WTC11 (cell line): ENCODE measurements at regions not wholly inside any gene's neighbourhood (a gene's known extent, or its start where the extent isn't known, plus 50 kb on each side); places are given as distances from the start of the nearest gene placed in this dataset.

Experiments
- ATF1 ChIP-seq: sonication (generic); formaldehyde crosslinking; IDR thresholded peaks from 2 replicates; pipeline ENCODE4 v1.8.1; 2023; ENCODE audit warnings: mild to moderate bottlenecking, moderate library complexity, missing genetic modification reagents
- FOXJ3 ChIP-seq: sonication (generic); formaldehyde crosslinking; IDR thresholded peaks from 2 replicates; pipeline ENCODE4 v1.9.0; 2021; ENCODE audit warnings: missing genetic modification reagents, mild to moderate bottlenecking, borderline replicate concordance
- FOXK1 ChIP-seq: sonication (generic); formaldehyde crosslinking; IDR thresholded peaks from 2 replicates; pipeline ENCODE4 v1.8.0; 2022; ENCODE audit warnings: mild to moderate bottlenecking, moderate library complexity, missing genetic modification reagents
- ZBTB21 ChIP-seq: sonication (generic); formaldehyde crosslinking; IDR thresholded peaks from 2 replicates; pipeline ENCODE4 v1.8.1; 2023; ENCODE audit warnings: mild to moderate bottlenecking, missing genetic modification reagents, borderline replicate concordance
- ZNF425 ChIP-seq: fragments of 250-450 bp; sonication (Bioruptor Pico); conservative IDR thresholded peaks from 2 replicates; pipeline ENCODE4 v1.9.0; 2021; ENCODE audit warnings: mild to moderate bottlenecking
- TF ChIP-seq, protein P1 (sequence below): fragments of 200-600 bp; IDR thresholded peaks from 2 replicates; pipeline ENCODE4 v1.8.0; 2022; ENCODE audit warnings: antibody characterized with exemption
- TF ChIP-seq, protein P2 (sequence below): sonication (generic); formaldehyde crosslinking; IDR thresholded peaks from 2 replicates; pipeline ENCODE4 v1.8.1; 2023; ENCODE audit warnings: mild to moderate bottlenecking, missing genetic modification reagents
- TF ChIP-seq, protein P3 (sequence below): sonication (generic); formaldehyde crosslinking; conservative IDR thresholded peaks from 2 replicates; pipeline ENCODE4 v1.8.1; 2022; ENCODE audit warnings: mild to moderate bottlenecking, missing genetic modification reagents

DNA sequence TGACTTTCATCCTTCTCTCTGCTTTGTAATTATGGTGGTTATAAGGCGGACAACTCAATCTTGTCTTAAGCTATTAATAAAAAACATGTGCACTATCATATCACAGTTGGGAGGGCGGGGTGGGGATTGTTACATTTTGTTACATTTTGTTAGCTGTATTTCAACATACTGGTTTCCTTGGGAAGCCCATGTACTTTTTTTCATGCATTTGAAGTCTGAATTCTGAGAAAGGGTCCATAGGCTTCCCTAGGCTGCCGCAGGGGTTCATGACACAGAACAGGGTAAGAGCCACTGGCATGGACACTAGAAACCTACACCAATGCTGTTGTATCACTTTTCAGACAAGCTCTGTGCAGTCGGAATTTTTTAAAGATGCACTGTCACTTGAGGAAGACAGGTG is 178.8 kb downstream of the ETS2 start:
- TF ChIP-seq, protein P1, sequence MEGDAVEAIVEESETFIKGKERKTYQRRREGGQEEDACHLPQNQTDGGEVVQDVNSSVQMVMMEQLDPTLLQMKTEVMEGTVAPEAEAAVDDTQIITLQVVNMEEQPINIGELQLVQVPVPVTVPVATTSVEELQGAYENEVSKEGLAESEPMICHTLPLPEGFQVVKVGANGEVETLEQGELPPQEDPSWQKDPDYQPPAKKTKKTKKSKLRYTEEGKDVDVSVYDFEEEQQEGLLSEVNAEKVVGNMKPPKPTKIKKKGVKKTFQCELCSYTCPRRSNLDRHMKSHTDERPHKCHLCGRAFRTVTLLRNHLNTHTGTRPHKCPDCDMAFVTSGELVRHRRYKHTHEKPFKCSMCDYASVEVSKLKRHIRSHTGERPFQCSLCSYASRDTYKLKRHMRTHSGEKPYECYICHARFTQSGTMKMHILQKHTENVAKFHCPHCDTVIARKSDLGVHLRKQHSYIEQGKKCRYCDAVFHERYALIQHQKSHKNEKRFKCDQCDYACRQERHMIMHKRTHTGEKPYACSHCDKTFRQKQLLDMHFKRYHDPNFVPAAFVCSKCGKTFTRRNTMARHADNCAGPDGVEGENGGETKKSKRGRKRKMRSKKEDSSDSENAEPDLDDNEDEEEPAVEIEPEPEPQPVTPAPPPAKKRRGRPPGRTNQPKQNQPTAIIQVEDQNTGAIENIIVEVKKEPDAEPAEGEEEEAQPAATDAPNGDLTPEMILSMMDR: no peak
- TF ChIP-seq, protein P2, sequence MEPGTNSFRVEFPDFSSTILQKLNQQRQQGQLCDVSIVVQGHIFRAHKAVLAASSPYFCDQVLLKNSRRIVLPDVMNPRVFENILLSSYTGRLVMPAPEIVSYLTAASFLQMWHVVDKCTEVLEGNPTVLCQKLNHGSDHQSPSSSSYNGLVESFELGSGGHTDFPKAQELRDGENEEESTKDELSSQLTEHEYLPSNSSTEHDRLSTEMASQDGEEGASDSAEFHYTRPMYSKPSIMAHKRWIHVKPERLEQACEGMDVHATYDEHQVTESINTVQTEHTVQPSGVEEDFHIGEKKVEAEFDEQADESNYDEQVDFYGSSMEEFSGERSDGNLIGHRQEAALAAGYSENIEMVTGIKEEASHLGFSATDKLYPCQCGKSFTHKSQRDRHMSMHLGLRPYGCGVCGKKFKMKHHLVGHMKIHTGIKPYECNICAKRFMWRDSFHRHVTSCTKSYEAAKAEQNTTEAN: no peak
- TF ChIP-seq ZBTB21 (CRISPR knock-in tag) (no peak), ATF1 (CRISPR knock-in tag) (no peak), ZNF425 (CRISPR knock-in tag) (no peak), FOXK1 (CRISPR knock-in tag) (no peak), FOXJ3 (no peak)
- TF ChIP-seq, protein P3, sequence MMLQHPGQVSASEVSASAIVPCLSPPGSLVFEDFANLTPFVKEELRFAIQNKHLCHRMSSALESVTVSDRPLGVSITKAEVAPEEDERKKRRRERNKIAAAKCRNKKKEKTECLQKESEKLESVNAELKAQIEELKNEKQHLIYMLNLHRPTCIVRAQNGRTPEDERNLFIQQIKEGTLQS (CRISPR knock-in tag): no peak
